ENCODE measurements at regions not wholly inside any gene's neighbourhood (a gene's known extent, or its start where the extent isn't known, plus 50 kb on each side); places are given as distances from the start of the nearest gene placed in this dataset.

DNA sequence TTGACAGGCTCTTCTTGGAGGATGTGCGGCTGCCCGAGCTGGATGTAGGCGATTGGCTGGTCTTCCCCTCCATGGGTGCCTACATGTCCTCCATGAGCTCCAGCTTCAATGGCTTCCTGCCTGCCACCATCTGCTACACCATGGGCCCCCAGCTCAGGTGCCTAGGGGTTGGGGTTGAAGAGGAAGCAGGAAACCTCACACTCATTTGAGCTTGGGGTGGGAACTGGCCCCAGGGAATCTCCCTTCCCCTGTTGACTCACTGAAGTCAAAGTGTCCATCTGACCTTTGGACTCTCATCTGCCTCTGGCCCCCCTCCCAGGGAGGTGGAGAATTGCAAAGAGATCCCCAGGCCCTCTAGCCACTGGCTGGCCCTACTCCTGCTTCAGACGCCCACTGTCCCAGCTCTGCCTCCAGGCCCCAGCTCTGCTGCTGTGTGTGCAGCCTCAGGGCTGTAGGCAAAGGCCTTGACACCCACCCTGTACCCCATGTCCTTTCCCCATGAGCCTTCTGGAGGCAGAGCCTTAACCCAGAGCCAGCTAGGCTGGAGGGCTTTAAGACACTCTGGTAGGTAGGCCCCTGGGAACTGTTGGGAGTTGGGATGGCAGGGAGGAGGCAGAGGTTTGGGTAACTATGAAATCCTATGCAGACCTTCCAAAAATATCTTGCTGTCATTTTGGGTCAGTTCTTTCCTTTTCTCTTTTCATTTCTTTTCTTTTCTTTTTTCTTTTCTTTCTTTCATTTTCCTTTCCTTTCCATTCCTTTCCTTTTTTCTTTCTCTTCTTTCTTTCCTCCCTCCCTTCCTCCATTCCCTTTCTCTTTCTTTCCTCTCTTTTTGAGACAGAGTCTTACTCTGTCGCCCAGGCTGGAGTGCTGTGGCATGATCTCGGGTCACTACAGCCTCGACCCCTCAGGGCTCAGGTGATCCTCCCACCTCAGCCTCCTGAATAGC lies 66.9 kb upstream of the TINAGL1 start (continued):
- TF ChIP-seq, protein P1, sequence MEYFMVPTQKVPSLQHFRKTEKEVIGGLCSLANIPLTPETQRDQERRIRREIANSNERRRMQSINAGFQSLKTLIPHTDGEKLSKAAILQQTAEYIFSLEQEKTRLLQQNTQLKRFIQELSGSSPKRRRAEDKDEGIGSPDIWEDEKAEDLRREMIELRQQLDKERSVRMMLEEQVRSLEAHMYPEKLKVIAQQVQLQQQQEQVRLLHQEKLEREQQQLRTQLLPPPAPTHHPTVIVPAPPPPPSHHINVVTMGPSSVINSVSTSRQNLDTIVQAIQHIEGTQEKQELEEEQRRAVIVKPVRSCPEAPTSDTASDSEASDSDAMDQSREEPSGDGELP (IDR thresholded peaks at IDR 0.05; ENCODE audit: borderline replicate concordance, low read depth): peak; percentile 72; the same call in 1 of the 2 replicates
- TF ChIP-seq FOXA3 (CRISPR knock-in tag; IDR thresholded peaks at IDR 0.05) (peak; percentile 94), ZNF747 (CRISPR knock-in tag; IDR thresholded peaks at IDR 0.05; ENCODE audit: borderline replicate concordance) (peak; percentile 90), FOXM1 (CRISPR knock-in tag; IDR thresholded peaks at IDR 0.05) (no peak), NR2F6 (IDR thresholded peaks at IDR 0.05) (peak; percentile 82), NR2F6 (CRISPR knock-in tag; IDR thresholded peaks at IDR 0.05) (peak; percentile 87), ZNF10 (CRISPR knock-in tag; IDR thresholded peaks at IDR 0.05; ENCODE audit: borderline replicate concordance, low read depth) (no peak), NFE2L2 (IDR thresholded peaks at IDR 0.05; ENCODE audit: low read length) (no peak), KAT8 (CRISPR knock-in tag; IDR thresholded peaks at IDR 0.05) (peak; percentile 78), ZNF672 (CRISPR knock-in tag; IDR thresholded peaks at IDR 0.05) (no peak), ZNF17 (CRISPR knock-in tag; IDR thresholded peaks at IDR 0.05) (no peak), ZNF570 (CRISPR knock-in tag; IDR thresholded peaks at IDR 0.05; ENCODE audit: borderline replicate concordance) (no peak), DMAP1 (CRISPR knock-in tag; IDR thresholded peaks at IDR 0.05) (peak; percentile 54; the same call in 1 of the 2 replicates), ZNF781 (CRISPR knock-in tag; IDR thresholded peaks at IDR 0.05; ENCODE audit: borderline replicate concordance, not compliant biosample characterization) (no peak), ZNF841 (CRISPR knock-in tag; IDR thresholded peaks at IDR 0.05; ENCODE audit: borderline replicate concordance) (no peak), RBM39 (IDR thresholded peaks at IDR 0.05; ENCODE audit: low read depth, low read length, poor library complexity, severe bottlenecking) (peak; percentile 74), MIER2 (CRISPR knock-in tag; IDR thresholded peaks at IDR 0.05) (0 out of 2 replicates have a peak, but pooled peaks have one; percentile 39), REPIN1 (CRISPR knock-in tag; IDR thresholded peaks at IDR 0.05; ENCODE audit: borderline replicate concordance, low read depth) (peak; percentile 87; the same call in 1 of the 2 replicates), NR2F2 (IDR thresholded peaks at IDR 0.05; ENCODE audit: borderline replicate concordance, low read depth) (0 out of 2 replicates have a peak, but pooled peaks have one; percentile 23)
- TF ChIP-seq, protein P2, sequence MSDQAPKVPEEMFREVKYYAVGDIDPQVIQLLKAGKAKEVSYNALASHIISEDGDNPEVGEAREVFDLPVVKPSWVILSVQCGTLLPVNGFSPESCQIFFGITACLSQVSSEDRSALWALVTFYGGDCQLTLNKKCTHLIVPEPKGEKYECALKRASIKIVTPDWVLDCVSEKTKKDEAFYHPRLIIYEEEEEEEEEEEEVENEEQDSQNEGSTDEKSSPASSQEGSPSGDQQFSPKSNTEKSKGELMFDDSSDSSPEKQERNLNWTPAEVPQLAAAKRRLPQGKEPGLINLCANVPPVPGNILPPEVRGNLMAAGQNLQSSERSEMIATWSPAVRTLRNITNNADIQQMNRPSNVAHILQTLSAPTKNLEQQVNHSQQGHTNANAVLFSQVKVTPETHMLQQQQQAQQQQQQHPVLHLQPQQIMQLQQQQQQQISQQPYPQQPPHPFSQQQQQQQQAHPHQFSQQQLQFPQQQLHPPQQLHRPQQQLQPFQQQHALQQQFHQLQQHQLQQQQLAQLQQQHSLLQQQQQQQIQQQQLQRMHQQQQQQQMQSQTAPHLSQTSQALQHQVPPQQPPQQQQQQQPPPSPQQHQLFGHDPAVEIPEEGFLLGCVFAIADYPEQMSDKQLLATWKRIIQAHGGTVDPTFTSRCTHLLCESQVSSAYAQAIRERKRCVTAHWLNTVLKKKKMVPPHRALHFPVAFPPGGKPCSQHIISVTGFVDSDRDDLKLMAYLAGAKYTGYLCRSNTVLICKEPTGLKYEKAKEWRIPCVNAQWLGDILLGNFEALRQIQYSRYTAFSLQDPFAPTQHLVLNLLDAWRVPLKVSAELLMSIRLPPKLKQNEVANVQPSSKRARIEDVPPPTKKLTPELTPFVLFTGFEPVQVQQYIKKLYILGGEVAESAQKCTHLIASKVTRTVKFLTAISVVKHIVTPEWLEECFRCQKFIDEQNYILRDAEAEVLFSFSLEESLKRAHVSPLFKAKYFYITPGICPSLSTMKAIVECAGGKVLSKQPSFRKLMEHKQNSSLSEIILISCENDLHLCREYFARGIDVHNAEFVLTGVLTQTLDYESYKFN (CRISPR knock-in tag; conservative IDR thresholded peaks at IDR 0.05): peak; percentile 96
- TF ChIP-seq, protein P3, sequence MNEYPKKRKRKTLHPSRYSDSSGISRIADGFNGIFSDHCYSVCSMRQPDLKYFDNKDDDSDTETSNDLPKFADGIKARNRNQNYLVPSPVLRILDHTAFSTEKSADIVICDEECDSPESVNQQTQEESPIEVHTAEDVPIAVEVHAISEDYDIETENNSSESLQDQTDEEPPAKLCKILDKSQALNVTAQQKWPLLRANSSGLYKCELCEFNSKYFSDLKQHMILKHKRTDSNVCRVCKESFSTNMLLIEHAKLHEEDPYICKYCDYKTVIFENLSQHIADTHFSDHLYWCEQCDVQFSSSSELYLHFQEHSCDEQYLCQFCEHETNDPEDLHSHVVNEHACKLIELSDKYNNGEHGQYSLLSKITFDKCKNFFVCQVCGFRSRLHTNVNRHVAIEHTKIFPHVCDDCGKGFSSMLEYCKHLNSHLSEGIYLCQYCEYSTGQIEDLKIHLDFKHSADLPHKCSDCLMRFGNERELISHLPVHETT (CRISPR knock-in tag; conservative IDR thresholded peaks at IDR 0.05): 0 out of 2 replicates have a peak, but pooled peaks have one; percentile 45
- TF ChIP-seq, protein P4, sequence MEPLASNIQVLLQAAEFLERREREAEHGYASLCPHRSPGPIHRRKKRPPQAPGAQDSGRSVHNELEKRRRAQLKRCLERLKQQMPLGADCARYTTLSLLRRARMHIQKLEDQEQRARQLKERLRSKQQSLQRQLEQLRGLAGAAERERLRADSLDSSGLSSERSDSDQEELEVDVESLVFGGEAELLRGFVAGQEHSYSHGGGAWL (CRISPR knock-in tag; IDR thresholded peaks at IDR 0.05): 0 out of 2 replicates have a peak, but pooled peaks have one; percentile 46

Measured in HepG2 (cell line).